Mammary epithelial cell (primary cell): ENCODE measurements at regions not wholly inside any gene's neighbourhood (a gene's known extent, or its start where the extent isn't known, plus 50 kb on each side); places are given as distances from the start of the nearest gene placed in this dataset.

Source experiments
- EZH2 ChIP-seq: IDR thresholded peaks from 2 replicates; pipeline ENCODE4 v1.6.1; 2012; ENCODE audit warnings: low read length, inconsistent platforms, borderline replicate concordance
- TF ChIP-seq, protein P1 (sequence below), 2 donors: IDR thresholded peaks in 1 of 2; conservative IDR thresholded peaks in 1 of 2; 2 replicates each; pipeline ENCODE4 v1.5.1; 2011 to 2012; ENCODE audit warnings: inconsistent platforms in 2 of 2, low read length in 2 of 2, mild to moderate bottlenecking in 2 of 2, control low read depth in 1 of 2, low read depth in 1 of 2; ENCODE audit not compliant: insufficient read depth in 1 of 2; ENCODE audit errors: extremely low read depth in 1 of 2

- TF ChIP-seq, protein P1, sequence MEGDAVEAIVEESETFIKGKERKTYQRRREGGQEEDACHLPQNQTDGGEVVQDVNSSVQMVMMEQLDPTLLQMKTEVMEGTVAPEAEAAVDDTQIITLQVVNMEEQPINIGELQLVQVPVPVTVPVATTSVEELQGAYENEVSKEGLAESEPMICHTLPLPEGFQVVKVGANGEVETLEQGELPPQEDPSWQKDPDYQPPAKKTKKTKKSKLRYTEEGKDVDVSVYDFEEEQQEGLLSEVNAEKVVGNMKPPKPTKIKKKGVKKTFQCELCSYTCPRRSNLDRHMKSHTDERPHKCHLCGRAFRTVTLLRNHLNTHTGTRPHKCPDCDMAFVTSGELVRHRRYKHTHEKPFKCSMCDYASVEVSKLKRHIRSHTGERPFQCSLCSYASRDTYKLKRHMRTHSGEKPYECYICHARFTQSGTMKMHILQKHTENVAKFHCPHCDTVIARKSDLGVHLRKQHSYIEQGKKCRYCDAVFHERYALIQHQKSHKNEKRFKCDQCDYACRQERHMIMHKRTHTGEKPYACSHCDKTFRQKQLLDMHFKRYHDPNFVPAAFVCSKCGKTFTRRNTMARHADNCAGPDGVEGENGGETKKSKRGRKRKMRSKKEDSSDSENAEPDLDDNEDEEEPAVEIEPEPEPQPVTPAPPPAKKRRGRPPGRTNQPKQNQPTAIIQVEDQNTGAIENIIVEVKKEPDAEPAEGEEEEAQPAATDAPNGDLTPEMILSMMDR (conservative IDR thresholded peaks at IDR 0.05 in 1 of 2, IDR thresholded peaks at IDR 0.05 in 1 of 2; ENCODE audit: extremely low read depth in 1 of 2, insufficient read depth in 1 of 2, low read depth in 1 of 2, low read length in 2 of 2): no peak
- no peak for TF ChIP-seq EZH2
These were observed 417.6 kb downstream of the GALC start for GRCh38 chr14:87575378-87575777.
